Parathyroid adenoma (tissue), 2 donors: ENCODE measurements at regions not wholly inside any gene's neighbourhood (a gene's known extent, or its start where the extent isn't known, plus 50 kb on each side); places are given as distances from the start of the nearest gene placed in this dataset.
A peak's percentile ranks its signal among the peaks of the same experiment; 100 is the strongest.

ENCODE experiments used
- H2AFZ ChIP-seq: fragments of 300-600 bp; sonication (generic); one replicate; pipeline ENCODE4 v1.7.0; 2017; ENCODE audit warnings: antibody characterized with exemption, mild to moderate bottlenecking
- H3K27ac ChIP-seq: fragments of 300-600 bp; sonication (generic); one replicate; pipeline ENCODE4 v1.7.0; 2017
- H3K27me3 ChIP-seq: fragments of 300-600 bp; sonication (generic); one replicate; pipeline ENCODE4 v1.7.0; 2017; ENCODE audit warnings: low read length; ENCODE audit not compliant: control insufficient read depth, insufficient read depth
- H3K36me3 ChIP-seq: fragments of 300-600 bp; sonication (generic); one replicate; pipeline ENCODE4 v1.7.0; 2017; ENCODE audit warnings: low read length; ENCODE audit not compliant: control insufficient read depth, insufficient read depth
- H3K4me1 ChIP-seq: fragments of 300-600 bp; sonication (generic); one replicate; pipeline ENCODE4 v1.7.0; 2017; ENCODE audit warnings: control low read depth
- H3K4me2 ChIP-seq: fragments of 300-600 bp; sonication (generic); one replicate; pipeline ENCODE4 v1.7.0; 2017; ENCODE audit warnings: low read length
- H3K4me3 ChIP-seq: fragments of 300-600 bp; sonication (generic); one replicate; pipeline ENCODE4 v1.7.0; 2017; ENCODE audit warnings: low read depth, low read length
- H3K79me2 ChIP-seq: fragments of 300-600 bp; sonication (generic); one replicate; pipeline ENCODE4 v1.7.0; 2017; ENCODE audit warnings: control low read depth
- H3K9ac ChIP-seq: fragments of 300-600 bp; sonication (generic); one replicate; pipeline ENCODE4 v1.7.0; 2017; ENCODE audit warnings: mild to moderate bottlenecking
- H3K9me3 ChIP-seq: fragments of 300-600 bp; sonication (generic); one replicate; pipeline ENCODE4 v1.7.0; 2017; ENCODE audit warnings: low read length; ENCODE audit not compliant: control insufficient read depth
- CTCF ChIP-seq: fragments of 300-600 bp; sonication (generic); IDR thresholded peaks from one replicate; pipeline ENCODE4 v1.7.0; 2017; ENCODE audit warnings: antibody characterized with exemption, mild to moderate bottlenecking
- donor health status: primary hyperparathyroidism.

DNA sequence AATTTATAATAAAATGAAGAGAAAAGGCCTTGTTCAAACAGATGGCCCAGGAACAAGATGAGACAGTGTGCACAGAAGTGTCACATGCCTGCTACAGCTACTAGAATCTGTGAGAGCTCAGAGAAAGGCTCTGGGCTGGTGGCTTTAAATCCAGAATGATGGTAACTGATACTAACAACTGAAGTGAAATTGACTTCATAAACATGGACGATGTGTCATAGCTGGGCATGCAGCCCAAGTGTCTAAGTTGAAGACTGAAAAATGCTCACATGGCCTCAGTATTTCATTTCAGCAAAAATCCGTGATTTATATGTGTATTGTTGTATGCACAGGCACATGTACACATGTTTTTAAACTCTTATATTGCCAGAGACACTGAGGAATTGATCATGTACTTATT lies 208.3 kb upstream of the RUNX1 start:
- Histone ChIP-seq H3K9ac (no peak overlapping the region), H3K79me2 (no peaks in the 10 kb centered on the region), H3K27ac (no peak overlapping the region), H2AFZ (no peak overlapping the region), H3K4me2 (no peak overlapping the region), H3K36me3 (no peaks in the 10 kb centered on the region), H3K4me3 (no peak overlapping the region), H3K9me3 (no peaks in the 10 kb centered on the region), H3K4me1 (no peaks in the 10 kb centered on the region), H3K27me3 (no peaks in the 10 kb centered on the region)
- no peak for TF ChIP-seq CTCF

- Histone ChIP-seq H3K4me2 (peak overlapping the region; percentile 27), H3K9me3 (no peaks in the 10 kb centered on the region), H2AFZ (no peak overlapping the region), H3K27ac (no peak overlapping the region), H3K79me2 (no peaks in the 10 kb centered on the region), H3K9ac (no peak overlapping the region), H3K27me3 (no peaks in the 10 kb centered on the region), H3K4me1 (no peaks in the 10 kb centered on the region), H3K36me3 (no peaks in the 10 kb centered on the region), H3K4me3 (no peak overlapping the region)
- TF ChIP-seq CTCF = no peak
Observed at GRCh38 chr21:35256468-35256988, 207.4 kb upstream of the RUNX1 start.

DNA sequence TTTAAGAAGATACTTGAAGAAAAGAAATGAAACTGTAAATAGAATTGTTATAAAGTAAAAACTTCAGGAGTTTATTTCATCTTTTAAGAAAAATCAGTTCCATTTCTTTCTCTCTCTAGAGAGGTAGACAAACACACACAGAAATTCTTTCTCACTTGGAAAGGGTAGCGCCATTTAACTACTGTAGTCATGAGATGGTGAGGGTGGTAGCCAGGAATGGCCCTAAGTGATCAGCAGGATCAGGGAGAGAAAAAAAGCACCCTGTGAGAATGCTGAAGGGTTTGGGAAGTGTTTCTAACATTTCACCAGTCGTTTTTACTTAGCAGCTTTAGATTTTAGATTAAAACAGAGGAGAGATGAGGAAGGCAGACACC lies 205.7 kb upstream of the RUNX1 start:
- Histone ChIP-seq H3K4me3 (no peak overlapping the region), H3K36me3 (no peaks in the 10 kb centered on the region), H3K4me2 (no peak overlapping the region), H3K79me2 (no peaks in the 10 kb centered on the region), H2AFZ (no peak overlapping the region), H3K9ac (no peak overlapping the region), H3K27me3 (no peaks in the 10 kb centered on the region), H3K27ac (no peak overlapping the region), H3K4me1 (no peaks in the 10 kb centered on the region), H3K9me3 (no peaks in the 10 kb centered on the region)
- no peak for TF ChIP-seq CTCF

DNA sequence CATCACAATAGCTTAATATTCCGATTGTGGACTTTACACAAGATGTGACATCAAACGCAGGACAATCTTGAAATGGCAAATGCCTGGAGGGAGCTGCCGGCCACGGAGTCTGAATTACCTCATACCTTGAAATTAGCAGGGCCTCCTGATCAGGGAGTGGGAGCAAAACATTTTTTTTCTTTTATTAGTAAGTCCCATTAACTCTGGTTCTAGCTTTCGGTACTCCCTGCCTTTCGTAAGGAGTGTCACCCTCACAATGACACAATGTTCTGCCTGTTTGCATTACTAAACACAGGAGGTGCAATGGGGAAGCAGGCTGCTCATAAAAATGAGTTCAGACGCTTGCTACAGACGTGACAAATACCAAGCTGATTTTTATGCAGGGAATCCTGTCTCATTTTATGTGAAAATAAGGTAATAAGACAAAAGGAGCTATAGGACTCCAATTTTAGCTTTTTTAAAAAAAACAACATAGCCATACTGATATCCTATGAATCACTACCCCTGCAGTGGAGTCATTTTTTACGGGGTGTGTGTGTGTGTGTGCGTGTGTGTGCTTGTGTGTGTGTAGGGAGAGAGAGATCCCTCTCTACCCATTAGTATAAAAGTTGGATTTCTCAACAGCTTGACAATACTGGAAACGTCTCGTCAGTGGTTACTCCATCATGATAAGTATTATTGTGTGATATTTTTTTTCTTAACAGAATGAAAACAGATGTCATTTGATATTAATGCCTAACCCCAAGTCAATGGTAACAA lies 205.1 kb upstream of the RUNX1 start:
- Histone ChIP-seq H3K9me3 (no peaks in the 10 kb centered on the region), H3K4me2 (no peak overlapping the region), H3K9ac (no peak overlapping the region), H3K4me3 (no peak overlapping the region), H3K36me3 (no peaks in the 10 kb centered on the region), H3K4me1 (no peaks in the 10 kb centered on the region), H3K79me2 (no peaks in the 10 kb centered on the region), H3K27ac (no peak overlapping the region), H3K27me3 (no peaks in the 10 kb centered on the region), H2AFZ (no peak overlapping the region)
- TF ChIP-seq CTCF = no peak

GRCh38 chr21:35252831-35253230 lies 203.7 kb upstream of the RUNX1 start:
- no peaks in the 10 kb centered on the region for H3K27me3 ChIP-seq
- no peak overlapping the region for H3K4me2 ChIP-seq
- no peaks in the 10 kb centered on the region for H3K9me3 ChIP-seq
- H3K79me2 ChIP-seq = no peaks in the 10 kb centered on the region
- no peak overlapping the region for H2AFZ ChIP-seq
- no peak overlapping the region for H3K9ac ChIP-seq
- no peak for TF ChIP-seq CTCF
- no peaks in the 10 kb centered on the region for H3K36me3 ChIP-seq
- no peak overlapping the region for H3K27ac ChIP-seq
- no peak overlapping the region for H3K4me3 ChIP-seq
- no peaks in the 10 kb centered on the region for H3K4me1 ChIP-seq
